ENCODE measurements at regions not wholly inside any gene's neighbourhood (a gene's known extent, or its start where the extent isn't known, plus 50 kb on each side); places are given as distances from the start of the nearest gene placed in this dataset.
"Not testable (repeated sequence)": the region's sequence is repeated elsewhere in the genome, so short reads cannot be mapped to it uniquely, and the experiment has no call there.

GRCh38 chr6:106807947-106808611 lies 166.4 kb downstream of the CD24 start:
- DNase-seq (ENCODE audit: low read depth, low spot score), result no peak
- H3K4me3 ChIP-seq (ENCODE audit: low read length), result no peak overlapping the region

GRCh38 chr6:106806253-106806652 lies 168.3 kb downstream of the CD24 start:
- not testable (repeated sequence) for DNase-seq (ENCODE audit: low read depth, low spot score); H3K4me3 ChIP-seq (ENCODE audit: low read length)

GRCh38 chr6:106805771-106806170 lies 168.8 kb downstream of the CD24 start:
- no peak for DNase-seq (ENCODE audit: low read depth, low spot score)
- H3K4me3 ChIP-seq (ENCODE audit: low read length), result no peak overlapping the region

GRCh38 chr6:106804346-106805335 lies 169.9 kb downstream of the CD24 start:
- no peak for DNase-seq (ENCODE audit: low read depth, low spot score)
- no peak overlapping the region for H3K4me3 ChIP-seq (ENCODE audit: low read length)

- no peak overlapping the region for H3K4me3 ChIP-seq (ENCODE audit: low read length)
- DNase-seq (ENCODE audit: low read depth, low spot score), result no peak
Observed at GRCh38 chr6:106803188-106803587, 171.3 kb downstream of the CD24 start.

GRCh38 chr6:106802139-106802538 lies 172.4 kb downstream of the CD24 start:
- H3K4me3 ChIP-seq (ENCODE audit: low read length), result no peak overlapping the region
- no peak for DNase-seq (ENCODE audit: low read depth, low spot score)

GRCh38 chr6:106801256-106801655 lies 171.9 kb downstream of the QRSL1 start:
- no peak for DNase-seq (ENCODE audit: low read depth, low spot score)
- H3K4me3 ChIP-seq (ENCODE audit: low read length), result no peak overlapping the region

- no peak for DNase-seq (ENCODE audit: low read depth, low spot score)
- no peak overlapping the region for H3K4me3 ChIP-seq (ENCODE audit: low read length)
Observed at GRCh38 chr6:106800379-106800778, 171.0 kb downstream of the QRSL1 start.

- no peak overlapping the region for H3K4me3 ChIP-seq (ENCODE audit: low read length)
- peak; percentile 29 for DNase-seq (ENCODE audit: low read depth, low spot score)
Observed at GRCh38 chr6:106799031-106799894, 169.9 kb downstream of the QRSL1 start.

GRCh38 chr6:106797186-106797585 lies 167.8 kb downstream of the QRSL1 start:
- DNase-seq (ENCODE audit: low read depth, low spot score), result no peak
- no peak overlapping the region for H3K4me3 ChIP-seq (ENCODE audit: low read length)

GRCh38 chr6:106796781-106797180 lies 167.4 kb downstream of the QRSL1 start:
- no peak for DNase-seq (ENCODE audit: low read depth, low spot score)
- H3K4me3 ChIP-seq (ENCODE audit: low read length), result no peak overlapping the region

GRCh38 chr6:106794129-106794528 lies 164.8 kb downstream of the QRSL1 start:
- no peak overlapping the region for H3K4me3 ChIP-seq (ENCODE audit: low read length)
- DNase-seq (ENCODE audit: low read depth, low spot score), result no peak

GRCh38 chr6:106792536-106793236 lies 163.3 kb downstream of the QRSL1 start:
- no peak overlapping the region for H3K4me3 ChIP-seq (ENCODE audit: low read length)
- no peak for DNase-seq (ENCODE audit: low read depth, low spot score)

GRCh38 chr6:106790935-106791334 lies 161.6 kb downstream of the QRSL1 start:
- H3K4me3 ChIP-seq (ENCODE audit: low read length), result no peak overlapping the region
- DNase-seq (ENCODE audit: low read depth, low spot score), result no peak

GRCh38 chr6:106790149-106790770 lies 160.9 kb downstream of the QRSL1 start:
- no peak for DNase-seq (ENCODE audit: low read depth, low spot score)
- H3K4me3 ChIP-seq (ENCODE audit: low read length), result no peak overlapping the region

GRCh38 chr6:106789428-106790148 lies 160.2 kb downstream of the QRSL1 start:
- DNase-seq (ENCODE audit: low read depth, low spot score), result no peak
- no peak overlapping the region for H3K4me3 ChIP-seq (ENCODE audit: low read length)

GRCh38 chr6:106788761-106789160 lies 159.4 kb downstream of the QRSL1 start:
- DNase-seq (ENCODE audit: low read depth, low spot score), result no peak

More at GRCh38 chr6:106788761-106789160, 159.4 kb downstream of the QRSL1 start:
- no peak overlapping the region for H3K4me3 ChIP-seq (ENCODE audit: low read length)
